Neuronal stem cell (in vitro differentiated cells): ENCODE measurements at regions not wholly inside any gene's neighbourhood (a gene's known extent, or its start where the extent isn't known, plus 50 kb on each side); places are given as distances from the start of the nearest gene placed in this dataset.

ENCODE experiments used
- DNase-seq: peaks from one replicate; pipeline ENCODE4 v3.0.0-alpha.2; 2013; ENCODE audit warnings: low spot score
- H2AFZ ChIP-seq: one replicate; pipeline ENCODE4 v1.6.1; 2013; ENCODE audit warnings: mild to moderate bottlenecking, low read length, inconsistent platforms
- H2AK5ac ChIP-seq: 2 replicates; pipeline ENCODE4 v1.6.1; 2013; ENCODE audit warnings: low read depth, mild to moderate bottlenecking, inconsistent platforms, low read length, moderate library complexity, mixed read lengths
- H2BK120ac ChIP-seq: 2 replicates; pipeline ENCODE4 v1.6.1; 2013; ENCODE audit warnings: low read depth, mild to moderate bottlenecking, inconsistent platforms, low read length, moderate library complexity, mixed read lengths
- H2BK12ac ChIP-seq: one replicate; pipeline ENCODE4 v1.6.1; 2013; ENCODE audit warnings: low read length, inconsistent platforms
- H2BK15ac ChIP-seq: 2 replicates; pipeline ENCODE4 v1.6.1; 2013; ENCODE audit warnings: mild to moderate bottlenecking, low read length, inconsistent platforms, mixed read lengths
- H2BK5ac ChIP-seq: one replicate; pipeline ENCODE4 v1.6.1; 2013; ENCODE audit warnings: inconsistent platforms, mild to moderate bottlenecking, low read length, moderate library complexity
- H3K14ac ChIP-seq: one replicate; pipeline ENCODE4 v1.6.1; 2013; ENCODE audit warnings: low read length, inconsistent platforms
- H3K18ac ChIP-seq: 2 replicates; pipeline ENCODE4 v1.6.1; 2013; ENCODE audit warnings: low read length, inconsistent platforms
- H3K23ac ChIP-seq: 2 replicates; pipeline ENCODE4 v1.6.1; 2013; ENCODE audit warnings: low read depth, mild to moderate bottlenecking, mixed read lengths, low read length, inconsistent platforms; ENCODE audit not compliant: poor library complexity
- H3K27ac ChIP-seq: replicated peaks from 3 replicates; pipeline ENCODE4 v1.5.1; 2013; ENCODE audit warnings: low read length, inconsistent platforms
- H3K27me3 ChIP-seq, 3 experiments: 2 replicates each; pipeline ENCODE4 v1.6.1; 2013; ENCODE audit warnings: low read length in 3 of 3, mild to moderate bottlenecking in 2 of 3, inconsistent platforms in 1 of 3, low read depth in 1 of 3, mixed read lengths in 1 of 3, moderate library complexity in 1 of 3; ENCODE audit not compliant: control insufficient read depth in 3 of 3, insufficient read depth in 3 of 3
- H3K36me3 ChIP-seq, 2 donors: replicated peaks in 1 of 2; 2 replicates each; pipeline ENCODE4 v1.6.1; 2013; ENCODE audit warnings: low read length in 2 of 2; ENCODE audit not compliant: control insufficient read depth in 2 of 2, insufficient read depth in 2 of 2
- H3K4ac ChIP-seq: 2 replicates; pipeline ENCODE4 v1.6.1; 2013; ENCODE audit warnings: inconsistent platforms, mild to moderate bottlenecking, low read length, moderate library complexity
- H3K4me1 ChIP-seq, 2 donors: 1 replicate in 1 of 2; 2 replicates in 1 of 2; pipeline ENCODE4 v1.6.1; 2013; ENCODE audit warnings: low read length in 2 of 2, low read depth in 1 of 2; ENCODE audit not compliant: control insufficient read depth in 2 of 2, insufficient read depth in 1 of 2
- H3K4me2 ChIP-seq: one replicate; pipeline ENCODE4 v1.6.1; 2013; ENCODE audit warnings: mild to moderate bottlenecking, low read length, inconsistent platforms; ENCODE audit not compliant: insufficient read depth, poor library complexity, severe bottlenecking
- H3K4me3 ChIP-seq, 2 donors: 2 replicates each; pipeline ENCODE4 v1.5.1; 2013; ENCODE audit warnings: low read length in 2 of 2, mild to moderate bottlenecking in 2 of 2, inconsistent platforms in 1 of 2, moderate library complexity in 1 of 2
- H3K79me1 ChIP-seq: one replicate; pipeline ENCODE4 v1.6.1; 2013; ENCODE audit warnings: low read depth, mild to moderate bottlenecking, inconsistent platforms, low read length, moderate library complexity
- H3K9ac ChIP-seq: one replicate; pipeline ENCODE4 v1.6.1; 2013; ENCODE audit warnings: mild to moderate bottlenecking, low read depth, low read length, inconsistent platforms; ENCODE audit not compliant: poor library complexity
- H3K9me3 ChIP-seq, 2 donors: replicated peaks in 1 of 2; 2 replicates each; pipeline versions ENCODE3 to v1.6.1; 2013; ENCODE audit warnings: low read length in 2 of 2, mild to moderate bottlenecking in 2 of 2, inconsistent platforms in 1 of 2, low read depth in 1 of 2, mixed read lengths in 1 of 2, moderate library complexity in 1 of 2; ENCODE audit not compliant: control insufficient read depth in 2 of 2, insufficient read depth in 1 of 2
- H4K8ac ChIP-seq: one replicate; pipeline ENCODE4 v1.6.1; 2013; ENCODE audit warnings: low read depth, mild to moderate bottlenecking, inconsistent platforms, low read length, moderate library complexity
- H4K91ac ChIP-seq: one replicate; pipeline ENCODE4 v1.6.1; 2013; ENCODE audit warnings: low read length, low read depth, mild to moderate bottlenecking, inconsistent platforms; ENCODE audit not compliant: poor library complexity
- WGBS, 2 donors: extraction: QIAGEN DNeasy Blood & Tissue Kit; methylation state at CpG; one replicate each; pipeline ENCODE4 v1.1.7; 2013; ENCODE audit warnings: missing lambda C conversion rate in 2 of 2, mixed read lengths in 1 of 2; ENCODE audit not compliant: insufficient read length in 2 of 2, insufficient replicate concordance in 1 of 2; ENCODE audit errors: extremely low coverage in 2 of 2; 5-methylcytosine and 5-hydroxymethylcytosine counted together

GRCh38 chr4:154049457-154050181 lies 260.7 kb upstream of the SFRP2 start:
- no peak overlapping the region for H3K4ac ChIP-seq

GRCh38 chr4:154047733-154048132 lies 258.9 kb upstream of the SFRP2 start:
- Histone ChIP-seq H2BK15ac (no peak overlapping the region), H3K9me3 (peaks cover 0 to under 1% of the 10 kb centered on the region in 2 donors), H3K23ac (no peak overlapping the region), H2BK12ac (no peak overlapping the region), H4K8ac (no peak overlapping the region), H3K14ac (no peak overlapping the region), H3K9ac (no peak overlapping the region), H2AK5ac (no peak overlapping the region), H4K91ac (no peak overlapping the region), H3K27me3 (no peaks in the 10 kb centered on the region), H3K4me1 (no peaks in the 10 kb centered on the region), H2AFZ (no peak overlapping the region), H3K79me1 (no peaks in the 10 kb centered on the region), H3K18ac (no peak overlapping the region), H3K4ac (no peak overlapping the region), H3K4me3 (no peak overlapping the region), H2BK120ac (no peak overlapping the region), H2BK5ac (no peak overlapping the region), H3K27ac (no peak overlapping the region), H3K4me2 (no peak overlapping the region), H3K36me3 (no peaks in the 10 kb centered on the region)
- WGBS, 2 donors: no CpG with 5 or more reads among the region's 1 CpG
- DNase-seq: no peak

More at GRCh38 chr4:154049457-154050181, 260.7 kb upstream of the SFRP2 start:
- H3K27ac ChIP-seq: no peak overlapping the region
- no peak overlapping the region for H2BK5ac ChIP-seq
- DNase-seq: no peak
- H3K9ac ChIP-seq: no peak overlapping the region
- no peak overlapping the region for H2BK15ac ChIP-seq
- no peak overlapping the region for H3K4me3 ChIP-seq
- H3K4me2 ChIP-seq: no peak overlapping the region
- no peaks in the 10 kb centered on the region for H3K4me1 ChIP-seq
- no peaks in the 10 kb centered on the region for H3K79me1 ChIP-seq
- H2BK12ac ChIP-seq: no peak overlapping the region
- no peaks in the 10 kb centered on the region for H3K36me3 ChIP-seq
- H3K23ac ChIP-seq: no peak overlapping the region
- no peak overlapping the region for H4K8ac ChIP-seq
- no CpG with 5 or more reads among the region's 6 CpGs for WGBS, 2 donors
- H2AFZ ChIP-seq: no peak overlapping the region
- no peak overlapping the region for H3K14ac ChIP-seq
- H3K27me3 ChIP-seq: no peaks in the 10 kb centered on the region
- H2BK120ac ChIP-seq: no peak overlapping the region
- H3K9me3 ChIP-seq: peaks cover 0 to 7% of the 10 kb centered on the region in 2 donors
- H4K91ac ChIP-seq: no peak overlapping the region
- no peak overlapping the region for H3K18ac ChIP-seq
- no peak overlapping the region for H2AK5ac ChIP-seq

- no peak overlapping the region for H3K23ac ChIP-seq
- H3K4me1 ChIP-seq: no peaks in the 10 kb centered on the region
- no peaks in the 10 kb centered on the region for H3K9me3 ChIP-seq
- no peak overlapping the region for H3K27ac ChIP-seq
- H2AFZ ChIP-seq: no peak overlapping the region
- H3K36me3 ChIP-seq: no peaks in the 10 kb centered on the region
- H2BK12ac ChIP-seq: no peak overlapping the region
- H3K27me3 ChIP-seq: no peaks in the 10 kb centered on the region
- WGBS, 2 donors: no CpG with 5 or more reads among the region's 4 CpGs
- no peak overlapping the region for H2BK120ac ChIP-seq
- H4K8ac ChIP-seq: no peak overlapping the region
- no peak overlapping the region for H2BK5ac ChIP-seq
- H3K18ac ChIP-seq: no peak overlapping the region
- no peak overlapping the region for H4K91ac ChIP-seq
- no peak overlapping the region for H3K4me3 ChIP-seq
- H3K79me1 ChIP-seq: no peaks in the 10 kb centered on the region
- H2BK15ac ChIP-seq: no peak overlapping the region
- H3K14ac ChIP-seq: no peak overlapping the region
- DNase-seq: no peak
- H3K4ac ChIP-seq: no peak overlapping the region
- H3K4me2 ChIP-seq: no peak overlapping the region
- no peak overlapping the region for H2AK5ac ChIP-seq
- H3K9ac ChIP-seq: no peak overlapping the region
These were observed 256.0 kb upstream of the SFRP2 start for GRCh38 chr4:154044742-154045485.

- Histone ChIP-seq H3K27me3 (no peaks in the 10 kb centered on the region), H3K9me3 (no peaks in the 10 kb centered on the region), H3K79me1 (no peaks in the 10 kb centered on the region), H2BK5ac (no peak overlapping the region), H2AK5ac (no peak overlapping the region), H3K36me3 (no peaks in the 10 kb centered on the region), H3K27ac (no peak overlapping the region), H2AFZ (no peak overlapping the region), H2BK120ac (no peak overlapping the region), H2BK12ac (no peak overlapping the region), H4K8ac (no peak overlapping the region), H2BK15ac (no peak overlapping the region), H3K4me2 (no peak overlapping the region), H3K4me3 (no peak overlapping the region), H4K91ac (no peak overlapping the region), H3K18ac (no peak overlapping the region), H3K4me1 (no peaks in the 10 kb centered on the region), H3K9ac (no peak overlapping the region), H3K23ac (no peak overlapping the region), H3K4ac (no peak overlapping the region), H3K14ac (no peak overlapping the region)
- DNase-seq: no peak
- no CpG with 5 or more reads among the region's 4 CpGs for WGBS, 2 donors
These were observed 255.2 kb upstream of the SFRP2 start for GRCh38 chr4:154044108-154044531.
